GM04503 (cell line): ENCODE measurements at regions not wholly inside any gene's neighbourhood (a gene's known extent, or its start where the extent isn't known, plus 50 kb on each side); places are given as distances from the start of the nearest gene placed in this dataset.
"Not testable (repeated sequence)": the region's sequence is repeated elsewhere in the genome, so short reads cannot be mapped to it uniquely, and the experiment has no call there.

ENCODE experiments used
- DNase-seq: peaks from one replicate; pipeline ENCODE4 v3.0.0-alpha.2; 2012; ENCODE audit warnings: low read depth

- DNase-seq, result no peak
These were observed 2371.8 kb upstream of the ACO1 start for GRCh38 chr9:30012622-30013021.

DNA sequence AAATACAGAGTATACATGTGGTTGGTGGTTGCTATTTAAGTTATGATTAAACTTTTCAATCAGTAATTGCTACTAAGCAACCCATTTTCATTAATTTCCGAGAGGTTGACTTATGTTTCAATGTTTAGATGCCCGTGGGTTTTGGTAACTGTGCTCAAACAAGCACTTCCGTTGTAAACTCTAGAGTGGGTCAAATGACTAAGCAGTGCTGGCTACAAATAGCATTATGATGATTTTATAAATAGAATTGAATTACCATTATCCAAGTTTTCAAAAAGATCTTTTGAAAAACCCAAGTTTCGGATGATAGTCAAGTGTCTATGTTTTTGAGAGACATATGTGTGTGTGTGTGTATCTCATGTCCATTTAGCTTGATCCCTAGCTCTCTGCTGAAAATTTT is 2369.4 kb upstream of the ACO1 start:
- no peak for DNase-seq

- DNase-seq, result no peak
These were observed 2364.3 kb upstream of the ACO1 start for GRCh38 chr9:30020161-30020560.

GRCh38 chr9:30035761-30036160 is 2348.7 kb upstream of the ACO1 start:
- DNase-seq, result no peak

DNA sequence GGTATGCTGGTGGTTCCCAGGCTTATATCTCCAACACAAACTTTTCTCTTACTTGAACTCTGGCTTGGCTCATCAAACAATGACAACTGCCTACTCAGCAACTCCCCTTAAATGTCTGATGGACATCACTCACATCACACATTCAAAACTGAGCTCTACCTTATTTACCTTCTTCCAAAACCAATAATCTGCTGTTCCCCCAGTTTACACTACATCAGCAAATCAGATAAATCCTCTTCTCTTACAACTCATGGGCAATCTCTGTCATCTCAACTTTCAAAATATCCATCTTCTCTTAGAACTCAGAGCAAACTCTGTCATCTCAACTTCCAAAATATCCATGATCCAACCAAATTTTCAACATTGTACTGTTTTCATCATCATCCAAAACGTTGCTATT is 2347.9 kb upstream of the ACO1 start:
- DNase-seq, result no peak

DNA sequence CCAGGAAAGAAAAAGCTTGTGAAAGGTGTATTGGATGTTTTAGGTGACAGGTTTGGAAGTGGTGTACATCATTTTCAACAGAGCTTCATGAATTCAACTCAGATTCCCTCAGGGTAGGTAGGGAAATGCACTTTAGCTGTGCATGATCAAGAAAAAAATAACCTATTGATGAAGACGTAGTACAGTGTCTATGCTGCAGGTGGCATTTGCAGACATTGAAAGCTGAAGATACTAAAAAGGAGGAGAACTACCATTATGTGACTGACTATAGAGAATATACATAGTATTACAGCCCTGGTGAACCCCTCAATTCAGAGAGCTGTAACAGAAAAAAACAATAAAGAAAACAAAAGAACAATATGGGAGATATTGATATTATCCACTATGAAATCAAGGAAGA is 2344.7 kb upstream of the ACO1 start:
- DNase-seq, result no peak

GRCh38 chr9:30048396-30048795 is 2336.0 kb upstream of the ACO1 start:
- DNase-seq, result no peak

GRCh38 chr9:30058463-30058862 is 2326.0 kb upstream of the ACO1 start:
- DNase-seq, result no peak

DNA sequence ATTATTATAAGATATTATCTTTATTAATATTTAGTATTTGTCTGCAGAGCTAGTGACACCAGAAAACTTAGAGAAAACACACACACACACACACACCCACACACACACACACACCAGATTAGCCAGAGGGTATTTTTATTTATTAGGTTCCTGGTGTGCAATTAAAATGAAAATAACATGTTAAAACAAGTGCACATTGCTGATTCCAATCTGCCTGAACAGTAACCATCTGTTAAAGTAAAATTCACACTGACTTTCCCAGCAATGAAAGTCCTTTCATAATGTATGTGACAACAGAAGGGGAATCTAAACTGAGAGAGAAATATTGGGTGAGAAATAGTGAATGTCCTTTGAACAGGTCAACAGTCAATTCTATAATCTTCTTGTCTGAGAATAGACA is 2323.5 kb upstream of the ACO1 start:
- no peak for DNase-seq

DNA sequence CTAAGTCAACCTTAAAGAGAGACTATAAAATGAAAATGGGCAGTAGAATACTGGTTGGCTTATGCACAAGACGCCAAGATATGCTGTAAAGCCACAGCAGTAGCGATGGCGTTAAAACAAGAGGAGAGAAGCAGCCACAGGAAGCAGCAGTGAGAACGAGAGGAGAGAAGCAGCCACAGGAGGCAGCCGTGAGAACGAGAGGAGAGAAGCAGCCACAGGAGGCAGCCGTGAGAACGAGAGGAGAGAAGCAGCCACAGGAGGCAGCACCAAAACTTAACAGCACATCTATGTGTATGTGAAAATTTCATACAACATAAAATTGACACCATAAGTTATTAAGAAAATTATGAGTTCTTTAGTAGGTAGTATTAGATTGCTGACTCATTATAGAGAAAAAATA is 2318.6 kb upstream of the ACO1 start:
- no peak for DNase-seq

GRCh38 chr9:30069236-30069635 is 2315.2 kb upstream of the ACO1 start:
- DNase-seq, result not testable (repeated sequence)

- no peak for DNase-seq
These were observed 2309.4 kb upstream of the ACO1 start for GRCh38 chr9:30075022-30075421.

GRCh38 chr9:30075451-30076199 is 2308.8 kb upstream of the ACO1 start:
- DNase-seq, result no peak

- no peak for DNase-seq
These were observed 2306.2 kb upstream of the ACO1 start for GRCh38 chr9:30078195-30078594.

DNA sequence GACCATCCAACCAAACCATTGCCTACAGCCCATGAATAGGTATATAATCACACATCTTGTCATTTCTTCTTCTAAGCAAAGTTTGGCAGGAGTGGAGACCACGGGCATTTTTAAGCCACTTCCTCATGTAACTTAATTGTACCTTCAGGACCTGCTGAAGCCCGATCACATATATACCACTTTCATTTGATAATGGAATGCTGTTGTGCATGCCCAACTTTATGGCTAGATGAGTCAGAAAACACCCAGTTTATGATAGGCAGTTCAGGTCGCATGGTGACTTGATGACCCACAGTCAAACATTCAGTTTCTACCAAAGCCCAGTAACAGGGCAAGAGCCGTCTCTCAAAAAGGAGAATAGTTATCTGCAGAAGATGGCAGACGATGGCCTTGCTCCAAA is 2295.0 kb upstream of the ACO1 start:
- DNase-seq, result no peak

- no peak for DNase-seq
These were observed 2280.6 kb upstream of the ACO1 start for GRCh38 chr9:30103647-30104394.

DNA sequence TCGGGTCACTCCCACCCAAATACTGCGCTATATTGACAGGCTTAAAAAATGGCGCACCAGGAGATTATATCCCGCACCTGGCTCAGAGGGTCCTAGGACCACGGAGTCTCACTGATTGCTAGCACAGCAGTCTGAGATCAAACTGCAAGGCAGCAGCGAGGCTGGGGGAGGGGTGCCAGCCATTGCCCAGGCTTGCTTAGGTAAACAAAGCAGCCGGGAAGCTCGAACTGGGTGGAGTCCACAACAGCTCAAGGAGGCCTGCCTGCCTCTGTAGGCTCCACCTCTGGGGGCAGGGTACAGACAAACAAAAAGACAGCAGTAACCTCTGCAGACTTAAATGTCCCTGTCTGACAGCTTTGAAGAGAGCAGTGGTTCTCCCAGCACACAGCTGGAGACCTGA is 2277.3 kb upstream of the ACO1 start:
- DNase-seq, result not testable (repeated sequence)

DNA sequence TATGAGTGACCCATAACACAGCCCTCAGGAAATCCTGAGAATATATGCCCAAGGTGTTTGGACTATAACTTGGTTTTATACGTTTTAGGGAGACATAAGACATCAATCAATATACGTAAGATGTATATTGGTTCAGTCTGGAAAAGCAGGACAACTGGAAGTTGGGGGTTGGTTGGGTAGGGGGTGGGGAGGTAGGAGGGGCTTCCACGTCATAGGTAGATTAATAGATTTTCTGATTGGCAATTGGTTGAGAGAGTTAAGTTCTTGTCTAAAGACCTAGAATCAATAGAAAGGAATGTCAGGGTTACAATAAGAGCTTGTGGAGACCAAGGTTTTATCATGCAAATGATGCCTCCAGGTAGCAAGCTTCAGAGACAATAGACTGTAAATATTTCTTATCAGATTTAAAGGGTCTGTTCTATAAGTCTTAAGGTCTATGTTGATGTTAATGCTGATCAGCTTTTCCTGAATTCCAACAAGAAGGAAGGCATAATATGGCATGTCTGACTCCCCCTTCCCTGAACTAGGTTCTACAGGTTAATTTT is 2267.7 kb upstream of the ACO1 start:
- DNase-seq, result no peak

- DNase-seq, result no peak
These were observed 2263.8 kb upstream of the ACO1 start for GRCh38 chr9:30120666-30121065.

GRCh38 chr9:30121611-30122010 is 2262.8 kb upstream of the ACO1 start:
- no peak for DNase-seq

DNA sequence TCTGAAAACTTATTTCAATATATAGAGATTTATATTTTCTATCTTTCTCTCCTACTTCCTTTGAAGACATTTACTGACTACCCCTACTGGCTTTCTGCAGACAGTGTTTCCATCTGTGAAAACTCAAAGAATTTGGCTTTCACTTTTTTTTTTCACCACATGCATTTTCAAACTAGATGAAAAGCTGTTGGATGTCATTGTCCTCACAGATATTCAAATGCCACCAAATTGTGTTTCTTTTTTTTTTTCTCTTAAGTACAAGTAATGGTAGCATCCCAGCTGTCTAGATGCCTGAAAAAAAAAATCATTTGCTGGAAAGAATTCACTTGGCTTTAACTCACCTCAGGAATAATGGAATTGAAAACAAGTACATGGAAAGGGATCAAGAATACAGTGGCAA is 2258.6 kb upstream of the ACO1 start:
- DNase-seq, result no peak

- DNase-seq, result no peak
These were observed 2257.1 kb upstream of the ACO1 start for GRCh38 chr9:30127371-30127770.

GRCh38 chr9:30140407-30140806 is 2244.0 kb upstream of the ACO1 start:
- no peak for DNase-seq
